Thoracic aorta (tissue), 2 donors: ENCODE measurements at regions not wholly inside any gene's neighbourhood (a gene's known extent, or its start where the extent isn't known, plus 50 kb on each side); places are given as distances from the start of the nearest gene placed in this dataset.

Experiments used
- ATAC-seq: fragments of 150-250 bp; one replicate; pipeline ENCODE4 v1.8.0; 2017; ENCODE audit warnings: low read depth; ENCODE audit not compliant: insufficient number of reproducible peaks, low FRiP score
- DNase-seq: peaks from one replicate; pipeline ENCODE4 v3.0.0-alpha.2; 2020; ENCODE audit warnings: low spot score
- H3K27ac ChIP-seq, 2 donors: fragments of 200-600 bp; sonication (generic); 1 replicate in 1 of 2; 2 replicates in 1 of 2; pipeline ENCODE4 v1.5.1; 2016; ENCODE audit warnings: mild to moderate bottlenecking in 2 of 2, moderate library complexity in 2 of 2
- H3K27me3 ChIP-seq: fragments of 200-600 bp; sonication (generic); replicated peaks from 2 replicates; pipeline ENCODE4 v1.6.0; 2016; ENCODE audit warnings: mild to moderate bottlenecking; ENCODE audit not compliant: insufficient read depth
- H3K36me3 ChIP-seq: fragments of 200-600 bp; sonication (generic); one replicate; pipeline ENCODE4 v1.5.1; 2016
- H3K4me1 ChIP-seq, 2 donors: fragments of 200-600 bp; sonication (generic); 1 replicate in 1 of 2; 2 replicates in 1 of 2; pipeline versions ENCODE4 v1.5.1 to v1.6.0; 2016; ENCODE audit warnings: low read depth in 2 of 2, mild to moderate bottlenecking in 1 of 2; ENCODE audit not compliant: control insufficient read depth in 1 of 2
- H3K4me3 ChIP-seq: fragments of 200-600 bp; sonication (generic); 2 replicates; pipeline ENCODE4 v1.5.1; 2016; ENCODE audit warnings: mild to moderate bottlenecking
- H3K9me3 ChIP-seq: fragments of 200-600 bp; sonication (generic); 2 replicates; pipeline ENCODE4 v1.5.1; 2016
- TF ChIP-seq, protein P1 (sequence below): fragments of 200-600 bp; sonication (generic); IDR thresholded peaks from one replicate; pipeline ENCODE4 v1.5.1; 2019; ENCODE audit warnings: antibody characterized with exemption

DNA sequence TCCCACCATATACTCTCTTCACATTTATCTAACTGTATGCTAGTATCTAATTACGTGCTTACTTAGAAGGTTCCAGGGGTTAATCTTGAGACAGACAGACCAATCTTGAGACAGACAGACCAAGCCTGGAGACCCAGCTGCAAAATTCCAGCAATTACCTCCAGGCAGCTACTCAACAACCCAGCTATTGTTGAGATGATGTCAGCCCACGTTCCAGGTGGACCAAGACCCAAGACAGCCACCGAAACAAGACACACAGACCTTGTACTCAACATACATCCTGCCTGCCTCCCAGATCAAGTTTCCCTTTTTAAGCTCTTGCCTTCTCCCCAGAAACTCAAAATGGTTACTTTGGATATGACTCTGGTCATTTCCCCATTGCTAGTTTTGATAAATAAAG lies 64.9 kb upstream of the VASH1 start:
- H3K27me3 ChIP-seq, result no peaks in the 10 kb centered on the region
- H3K36me3 ChIP-seq, result no peaks in the 10 kb centered on the region
- TF ChIP-seq, protein P1, sequence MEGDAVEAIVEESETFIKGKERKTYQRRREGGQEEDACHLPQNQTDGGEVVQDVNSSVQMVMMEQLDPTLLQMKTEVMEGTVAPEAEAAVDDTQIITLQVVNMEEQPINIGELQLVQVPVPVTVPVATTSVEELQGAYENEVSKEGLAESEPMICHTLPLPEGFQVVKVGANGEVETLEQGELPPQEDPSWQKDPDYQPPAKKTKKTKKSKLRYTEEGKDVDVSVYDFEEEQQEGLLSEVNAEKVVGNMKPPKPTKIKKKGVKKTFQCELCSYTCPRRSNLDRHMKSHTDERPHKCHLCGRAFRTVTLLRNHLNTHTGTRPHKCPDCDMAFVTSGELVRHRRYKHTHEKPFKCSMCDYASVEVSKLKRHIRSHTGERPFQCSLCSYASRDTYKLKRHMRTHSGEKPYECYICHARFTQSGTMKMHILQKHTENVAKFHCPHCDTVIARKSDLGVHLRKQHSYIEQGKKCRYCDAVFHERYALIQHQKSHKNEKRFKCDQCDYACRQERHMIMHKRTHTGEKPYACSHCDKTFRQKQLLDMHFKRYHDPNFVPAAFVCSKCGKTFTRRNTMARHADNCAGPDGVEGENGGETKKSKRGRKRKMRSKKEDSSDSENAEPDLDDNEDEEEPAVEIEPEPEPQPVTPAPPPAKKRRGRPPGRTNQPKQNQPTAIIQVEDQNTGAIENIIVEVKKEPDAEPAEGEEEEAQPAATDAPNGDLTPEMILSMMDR, result no peak
- peaks cover 17 to 29% of the 10 kb centered on the region in 2 donors for H3K4me1 ChIP-seq
- ATAC-seq (no peak), DNase-seq (no peak)
- no peak overlapping the region for H3K4me3 ChIP-seq
- no peaks in the 10 kb centered on the region for H3K9me3 ChIP-seq
- H3K27ac ChIP-seq, result no peak overlapping the region

DNA sequence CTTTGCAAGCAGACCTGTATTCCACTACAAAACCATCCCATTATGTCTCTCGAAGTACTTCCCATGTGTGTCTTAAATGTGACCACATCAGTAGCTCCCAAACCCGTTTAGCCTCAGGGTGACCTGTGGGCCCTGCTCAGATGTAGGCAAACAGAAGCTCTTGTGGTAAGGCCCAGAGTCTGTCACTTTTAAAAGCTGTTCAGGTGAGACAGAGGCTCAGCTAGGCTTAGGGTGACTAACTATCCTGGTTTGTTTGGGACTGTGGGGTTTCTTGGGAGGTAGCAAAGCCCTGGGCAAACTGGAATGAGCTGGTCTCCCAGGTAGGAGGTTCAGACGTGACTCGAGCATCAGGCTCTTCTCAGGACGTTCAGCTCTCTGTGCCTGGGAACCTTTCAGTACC lies 64.5 kb upstream of the VASH1 start:
- ATAC-seq (no peak), DNase-seq (no peak)
- H3K27me3 ChIP-seq, result no peaks in the 10 kb centered on the region
- no peaks in the 10 kb centered on the region for H3K9me3 ChIP-seq
- H3K4me3 ChIP-seq, result no peak overlapping the region
- no peaks in the 10 kb centered on the region for H3K36me3 ChIP-seq
- TF ChIP-seq, protein P1, result no peak
- H3K27ac ChIP-seq, result no peak overlapping the region
- peaks cover 21 to 33% of the 10 kb centered on the region in 2 donors for H3K4me1 ChIP-seq

- H3K4me1 ChIP-seq, result peaks cover 24 to 38% of the 10 kb centered on the region in 2 donors
- TF ChIP-seq, protein P1, result no peak
- H3K27me3 ChIP-seq, result no peaks in the 10 kb centered on the region
- ATAC-seq (no peak), DNase-seq (no peak)
- H3K36me3 ChIP-seq, result no peaks in the 10 kb centered on the region
- no peak overlapping the region for H3K27ac ChIP-seq
- H3K4me3 ChIP-seq, result no peak overlapping the region
- no peaks in the 10 kb centered on the region for H3K9me3 ChIP-seq
Observed at GRCh38 chr14:76697246-76697905, 63.9 kb upstream of the VASH1 start.

GRCh38 chr14:76698191-76698590 lies 63.1 kb upstream of the VASH1 start:
- ATAC-seq (no peak), DNase-seq (no peak)
- Histone ChIP-seq H3K4me3 (no peak overlapping the region), H3K27ac (no peak overlapping the region), H3K27me3 (no peaks in the 10 kb centered on the region), H3K36me3 (no peaks in the 10 kb centered on the region), H3K4me1 (peaks cover 25 to 43% of the 10 kb centered on the region in 2 donors), H3K9me3 (no peaks in the 10 kb centered on the region)
- TF ChIP-seq, protein P1, result no peak

DNA sequence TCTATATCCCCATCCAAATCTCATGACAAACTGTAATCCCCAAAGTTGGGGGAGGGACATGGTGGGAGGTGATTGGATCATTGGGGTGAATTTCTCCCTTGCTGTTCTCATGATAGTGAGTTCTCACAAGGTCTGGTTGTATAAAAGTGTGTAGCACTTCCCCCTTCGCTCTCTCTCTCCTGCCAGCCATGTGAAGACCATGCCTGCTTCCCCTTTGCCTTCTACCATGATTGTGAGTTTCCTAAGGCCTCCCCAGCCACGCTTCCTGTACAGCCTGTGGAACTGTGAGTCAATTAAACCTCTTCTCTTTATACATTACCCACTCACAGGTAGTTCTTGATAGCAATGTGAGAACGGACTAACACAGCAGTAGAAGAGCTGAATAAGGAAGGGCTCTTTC lies 62.6 kb upstream of the VASH1 start:
- Histone ChIP-seq H3K27ac (peak overlapping the region in 1 of 2 donors; percentile 48), H3K4me1 (peaks cover 25 to 46% of the 10 kb centered on the region in 2 donors), H3K9me3 (no peaks in the 10 kb centered on the region), H3K4me3 (no peak overlapping the region), H3K36me3 (no peaks in the 10 kb centered on the region), H3K27me3 (no peaks in the 10 kb centered on the region)
- TF ChIP-seq, protein P1, result no peak
- DNase-seq (no peak), ATAC-seq (no peak)
